Skeletal muscle satellite cell (primary cell): ENCODE measurements at regions not wholly inside any gene's neighbourhood (a gene's known extent, or its start where the extent isn't known, plus 50 kb on each side); places are given as distances from the start of the nearest gene placed in this dataset.
"Not testable (repeated sequence)": the region's sequence is repeated elsewhere in the genome, so short reads cannot be mapped to it uniquely, and the experiment has no call there.

ENCODE experiments used
- H3K27me3 ChIP-seq: 2 replicates; pipeline ENCODE4 v1.7.0; 2013; ENCODE audit warnings: low read length; ENCODE audit not compliant: control insufficient read depth, insufficient read depth
- H3K36me3 ChIP-seq: 2 replicates; pipeline ENCODE4 v1.7.0; 2013; ENCODE audit warnings: mild to moderate bottlenecking, control low read depth, low read length; ENCODE audit not compliant: insufficient read depth
- H3K4me1 ChIP-seq: 2 replicates; pipeline ENCODE4 v1.7.0; 2013; ENCODE audit warnings: low read length; ENCODE audit not compliant: control insufficient read depth, insufficient read depth
- H3K4me2 ChIP-seq: 2 replicates; pipeline ENCODE4 v1.7.0; 2013; ENCODE audit warnings: mild to moderate bottlenecking, low read length
- H3K4me3 ChIP-seq: 2 replicates; pipeline ENCODE4 v1.7.0; 2013; ENCODE audit warnings: low read length
- H3K9ac ChIP-seq: 2 replicates; pipeline ENCODE4 v1.7.0; 2013; ENCODE audit warnings: mild to moderate bottlenecking, low read depth, low read length, moderate library complexity
- H3K9me3 ChIP-seq: replicated peaks from 2 replicates; pipeline ENCODE4 v1.7.0; 2013; ENCODE audit warnings: mild to moderate bottlenecking, control low read depth, low read length

GRCh38 chrX:13219991-13220764, 99.7 kb downstream of the ATXN3L start:
- Histone ChIP-seq H3K9me3 (no peaks in the 10 kb centered on the region), H3K4me1 (peaks cover 26% of the 10 kb centered on the region), H3K4me2 (no peak overlapping the region), H3K27me3 (no peaks in the 10 kb centered on the region), H3K36me3 (no peaks in the 10 kb centered on the region), H3K9ac (no peak overlapping the region), H3K4me3 (no peak overlapping the region)

GRCh38 chrX:13218758-13219157, 101.1 kb downstream of the ATXN3L start:
- Histone ChIP-seq H3K27me3 (no peaks in the 10 kb centered on the region), H3K9me3 (no peaks in the 10 kb centered on the region), H3K4me1 (peaks cover 18% of the 10 kb centered on the region), H3K4me3 (no peak overlapping the region), H3K9ac (no peak overlapping the region), H3K4me2 (no peak overlapping the region), H3K36me3 (no peaks in the 10 kb centered on the region)

- H3K4me1 ChIP-seq, result peaks cover 26% of the 10 kb centered on the region
- H3K9me3 ChIP-seq, result no peaks in the 10 kb centered on the region
- peak overlapping the region; percentile 30 for H3K4me2 ChIP-seq
- peak overlapping the region; percentile 75 for H3K9ac ChIP-seq
- no peaks in the 10 kb centered on the region for H3K27me3 ChIP-seq
- no peaks in the 10 kb centered on the region for H3K36me3 ChIP-seq
- no peak overlapping the region for H3K4me3 ChIP-seq
Observed at GRCh38 chrX:13216139-13216538, 103.7 kb downstream of the ATXN3L start.

- Histone ChIP-seq H3K36me3 (no peaks in the 10 kb centered on the region), H3K9ac (peak overlapping the region; percentile 75), H3K27me3 (no peaks in the 10 kb centered on the region), H3K9me3 (no peaks in the 10 kb centered on the region), H3K4me2 (peak overlapping the region; percentile 30), H3K4me3 (no peak overlapping the region), H3K4me1 (peaks cover 26% of the 10 kb centered on the region)
Observed at GRCh38 chrX:13215729-13216128, 104.1 kb downstream of the ATXN3L start.

GRCh38 chrX:13212191-13212651, 107.6 kb downstream of the ATXN3L start:
- no peaks in the 10 kb centered on the region for H3K9me3 ChIP-seq
- no peak overlapping the region for H3K4me3 ChIP-seq
- no peaks in the 10 kb centered on the region for H3K36me3 ChIP-seq
- no peak overlapping the region for H3K9ac ChIP-seq
- peak overlapping the region; percentile 7 for H3K4me2 ChIP-seq
- peaks cover 26% of the 10 kb centered on the region for H3K4me1 ChIP-seq
- H3K27me3 ChIP-seq, result no peaks in the 10 kb centered on the region

- H3K36me3 ChIP-seq, H3K27me3 ChIP-seq, H3K9ac ChIP-seq, H3K4me3 ChIP-seq, H3K4me2 ChIP-seq, H3K9me3 ChIP-seq: not testable (repeated sequence)
- H3K4me1 ChIP-seq, result peaks cover 13% of the 10 kb centered on the region
Observed at GRCh38 chrX:13210142-13210541, 109.7 kb downstream of the ATXN3L start.

GRCh38 chrX:13209704-13210103, 110.1 kb downstream of the ATXN3L start:
- not testable (repeated sequence) for H3K4me3 ChIP-seq, H3K9ac ChIP-seq, H3K27me3 ChIP-seq, H3K4me2 ChIP-seq, H3K9me3 ChIP-seq, H3K36me3 ChIP-seq
- H3K4me1 ChIP-seq, result peaks cover 13% of the 10 kb centered on the region

- H3K4me3 ChIP-seq, result no peak overlapping the region
- H3K36me3 ChIP-seq, result no peaks in the 10 kb centered on the region
- no peak overlapping the region for H3K4me2 ChIP-seq
- no peak overlapping the region for H3K9ac ChIP-seq
- no peaks in the 10 kb centered on the region for H3K9me3 ChIP-seq
- peaks cover 9% of the 10 kb centered on the region for H3K4me1 ChIP-seq
- H3K27me3 ChIP-seq, result no peaks in the 10 kb centered on the region
Observed at GRCh38 chrX:13208281-13208935, 111.4 kb downstream of the ATXN3L start.

GRCh38 chrX:13203271-13203670, 116.6 kb downstream of the ATXN3L start:
- H3K36me3 ChIP-seq, result no peaks in the 10 kb centered on the region
- H3K4me2 ChIP-seq, result no peak overlapping the region
- no peaks in the 10 kb centered on the region for H3K27me3 ChIP-seq
- no peaks in the 10 kb centered on the region for H3K9me3 ChIP-seq
- H3K4me3 ChIP-seq, result no peak overlapping the region
- H3K4me1 ChIP-seq, result no peaks in the 10 kb centered on the region
- no peak overlapping the region for H3K9ac ChIP-seq

- Histone ChIP-seq H3K4me3 (no peak overlapping the region), H3K27me3 (no peaks in the 10 kb centered on the region), H3K4me1 (no peaks in the 10 kb centered on the region), H3K9me3 (no peaks in the 10 kb centered on the region), H3K9ac (no peak overlapping the region), H3K36me3 (no peaks in the 10 kb centered on the region), H3K4me2 (no peak overlapping the region)
Observed at GRCh38 chrX:13201605-13202219, 118.1 kb downstream of the ATXN3L start.

GRCh38 chrX:13200398-13200797, 119.5 kb downstream of the ATXN3L start:
- H3K9me3 ChIP-seq, result no peaks in the 10 kb centered on the region

More at GRCh38 chrX:13200398-13200797, 119.5 kb downstream of the ATXN3L start:
- Histone ChIP-seq H3K36me3 (no peaks in the 10 kb centered on the region), H3K4me1 (no peaks in the 10 kb centered on the region), H3K4me3 (no peak overlapping the region), H3K4me2 (no peak overlapping the region), H3K9ac (no peak overlapping the region), H3K27me3 (no peaks in the 10 kb centered on the region)
